HCT116 (cell line): ENCODE measurements at regions not wholly inside any gene's neighbourhood (a gene's known extent, or its start where the extent isn't known, plus 50 kb on each side); places are given as distances from the start of the nearest gene placed in this dataset.

ENCODE experiments used
- EZH2 ChIP-seq: fragments of 200-600 bp; sonication (generic); IDR thresholded peaks from 2 replicates; pipeline ENCODE4 v1.6.1; 2017; ENCODE audit warnings: antibody characterized with exemption, mixed run types
- POLR2A ChIP-seq: IDR thresholded peaks from 2 replicates; pipeline ENCODE4 v1.7.0; 2011; ENCODE audit warnings: borderline replicate concordance; ENCODE audit not compliant: insufficient read depth, insufficient read length; ENCODE audit errors: extremely low read depth
- POLR2AphosphoS5 ChIP-seq: IDR thresholded peaks from 2 replicates; pipeline ENCODE4 v1.6.1; 2011; ENCODE audit warnings: mild to moderate bottlenecking, low read depth, low read length, moderate library complexity
- TF ChIP-seq, protein P1 (sequence below), 3 experiments: fragments of 200-600 bp in 1 of 3; sonication (generic) in 1 of 3; IDR thresholded peaks in 2 of 3; conservative IDR thresholded peaks in 1 of 3; 2 replicates each; pipeline ENCODE4 v1.5.1; 2012 to 2017; ENCODE audit warnings: low read depth in 2 of 3, low read length in 2 of 3, antibody characterized with exemption in 1 of 3, borderline replicate concordance in 1 of 3, control low read depth in 1 of 3, mild to moderate bottlenecking in 1 of 3, mixed read lengths in 1 of 3, mixed run types in 1 of 3, moderate library complexity in 1 of 3; ENCODE audit not compliant: insufficient read depth in 1 of 3
- TF ChIP-seq, protein P2 (sequence below): IDR thresholded peaks from 2 replicates; pipeline ENCODE4 v1.6.1; 2012; ENCODE audit warnings: low read depth

DNA sequence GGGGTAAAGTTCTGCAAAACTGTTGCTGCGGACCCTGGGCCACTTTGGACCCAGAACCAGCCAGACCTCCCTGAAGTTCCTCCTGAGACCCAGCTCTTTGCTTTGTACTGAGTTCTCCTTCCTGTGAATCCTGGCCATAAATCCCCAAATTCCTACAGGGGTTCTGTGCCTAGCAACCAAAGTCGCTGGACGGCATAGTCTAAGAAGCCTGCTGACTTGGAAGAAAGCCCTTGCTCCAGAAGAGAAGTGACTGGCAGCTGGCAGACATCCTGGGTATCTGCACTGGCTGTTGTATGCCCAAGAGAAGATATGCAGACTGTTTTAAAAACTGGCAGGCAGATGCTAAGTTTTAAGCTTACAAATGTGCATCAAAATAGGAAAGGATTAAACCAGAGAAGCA, 99.9 kb upstream of the SLC24A4 start:
- TF ChIP-seq, protein P1, sequence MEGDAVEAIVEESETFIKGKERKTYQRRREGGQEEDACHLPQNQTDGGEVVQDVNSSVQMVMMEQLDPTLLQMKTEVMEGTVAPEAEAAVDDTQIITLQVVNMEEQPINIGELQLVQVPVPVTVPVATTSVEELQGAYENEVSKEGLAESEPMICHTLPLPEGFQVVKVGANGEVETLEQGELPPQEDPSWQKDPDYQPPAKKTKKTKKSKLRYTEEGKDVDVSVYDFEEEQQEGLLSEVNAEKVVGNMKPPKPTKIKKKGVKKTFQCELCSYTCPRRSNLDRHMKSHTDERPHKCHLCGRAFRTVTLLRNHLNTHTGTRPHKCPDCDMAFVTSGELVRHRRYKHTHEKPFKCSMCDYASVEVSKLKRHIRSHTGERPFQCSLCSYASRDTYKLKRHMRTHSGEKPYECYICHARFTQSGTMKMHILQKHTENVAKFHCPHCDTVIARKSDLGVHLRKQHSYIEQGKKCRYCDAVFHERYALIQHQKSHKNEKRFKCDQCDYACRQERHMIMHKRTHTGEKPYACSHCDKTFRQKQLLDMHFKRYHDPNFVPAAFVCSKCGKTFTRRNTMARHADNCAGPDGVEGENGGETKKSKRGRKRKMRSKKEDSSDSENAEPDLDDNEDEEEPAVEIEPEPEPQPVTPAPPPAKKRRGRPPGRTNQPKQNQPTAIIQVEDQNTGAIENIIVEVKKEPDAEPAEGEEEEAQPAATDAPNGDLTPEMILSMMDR (IDR thresholded peaks at IDR 0.05 in 2 of 3, conservative IDR thresholded peaks at IDR 0.05 in 1 of 3; ENCODE audit: borderline replicate concordance in 1 of 3, insufficient read depth in 1 of 3, low read depth in 2 of 3, low read length in 2 of 3) = no peak
- no peak for TF ChIP-seq EZH2
- TF ChIP-seq, protein P2, sequence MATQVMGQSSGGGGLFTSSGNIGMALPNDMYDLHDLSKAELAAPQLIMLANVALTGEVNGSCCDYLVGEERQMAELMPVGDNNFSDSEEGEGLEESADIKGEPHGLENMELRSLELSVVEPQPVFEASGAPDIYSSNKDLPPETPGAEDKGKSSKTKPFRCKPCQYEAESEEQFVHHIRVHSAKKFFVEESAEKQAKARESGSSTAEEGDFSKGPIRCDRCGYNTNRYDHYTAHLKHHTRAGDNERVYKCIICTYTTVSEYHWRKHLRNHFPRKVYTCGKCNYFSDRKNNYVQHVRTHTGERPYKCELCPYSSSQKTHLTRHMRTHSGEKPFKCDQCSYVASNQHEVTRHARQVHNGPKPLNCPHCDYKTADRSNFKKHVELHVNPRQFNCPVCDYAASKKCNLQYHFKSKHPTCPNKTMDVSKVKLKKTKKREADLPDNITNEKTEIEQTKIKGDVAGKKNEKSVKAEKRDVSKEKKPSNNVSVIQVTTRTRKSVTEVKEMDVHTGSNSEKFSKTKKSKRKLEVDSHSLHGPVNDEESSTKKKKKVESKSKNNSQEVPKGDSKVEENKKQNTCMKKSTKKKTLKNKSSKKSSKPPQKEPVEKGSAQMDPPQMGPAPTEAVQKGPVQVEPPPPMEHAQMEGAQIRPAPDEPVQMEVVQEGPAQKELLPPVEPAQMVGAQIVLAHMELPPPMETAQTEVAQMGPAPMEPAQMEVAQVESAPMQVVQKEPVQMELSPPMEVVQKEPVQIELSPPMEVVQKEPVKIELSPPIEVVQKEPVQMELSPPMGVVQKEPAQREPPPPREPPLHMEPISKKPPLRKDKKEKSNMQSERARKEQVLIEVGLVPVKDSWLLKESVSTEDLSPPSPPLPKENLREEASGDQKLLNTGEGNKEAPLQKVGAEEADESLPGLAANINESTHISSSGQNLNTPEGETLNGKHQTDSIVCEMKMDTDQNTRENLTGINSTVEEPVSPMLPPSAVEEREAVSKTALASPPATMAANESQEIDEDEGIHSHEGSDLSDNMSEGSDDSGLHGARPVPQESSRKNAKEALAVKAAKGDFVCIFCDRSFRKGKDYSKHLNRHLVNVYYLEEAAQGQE = no peak
- TF ChIP-seq POLR2AphosphoS5 = no peak
- no peak for TF ChIP-seq POLR2A
